Thyroid gland (tissue), 1 donor: ENCODE measurements at regions not wholly inside any gene's neighbourhood (a gene's known extent, or its start where the extent isn't known, plus 50 kb on each side); places are given as distances from the start of the nearest gene placed in this dataset. TPM values are rescaled to one million over a fixed set of nuclear protein-coding genes. Genes with fewer than 3 reads are reported as not detected.

Experiments used
- small RNA-seq: library from RNA; depleted of rRNA; stranded (forward); fragments of <200 nt; gene quantifications from one replicate; pipeline ENCODE3, GENCODE V24; 2016

Small RNA genes in the stretch of these regions (small RNA-seq; reads per million reads assigned to genes)
- not detected for gene AL158032.2
